ENCODE measurements at regions not wholly inside any gene's neighbourhood (a gene's known extent, or its start where the extent isn't known, plus 50 kb on each side); places are given as distances from the start of the nearest gene placed in this dataset.

DNA sequence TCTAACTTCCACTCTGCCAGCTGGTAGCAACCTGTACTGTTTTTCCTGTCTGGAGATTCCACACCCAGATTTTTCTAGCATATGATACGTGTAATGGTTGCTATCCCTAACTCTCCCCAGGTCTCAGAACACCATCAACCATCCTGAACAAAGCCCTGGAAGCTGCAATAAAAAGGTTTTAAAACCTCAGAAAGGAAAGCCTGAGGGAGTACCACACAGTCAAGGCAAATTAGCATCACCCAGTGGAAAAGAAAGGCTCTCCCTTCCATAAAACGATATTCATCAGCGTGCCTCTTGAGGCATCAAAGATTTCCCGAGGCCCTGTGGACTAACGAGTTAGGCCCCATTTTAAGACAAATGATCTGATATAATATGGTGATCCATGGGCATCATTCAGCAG is 421.0 kb downstream of the ADGRL2 start:
- Histone ChIP-seq H3K9me3 (ENCODE audit: severe bottlenecking) (no peaks in the 10 kb centered on the region), H3K27me3 (ENCODE audit: insufficient read depth, poor library complexity, severe bottlenecking) (no peaks in the 10 kb centered on the region), H3K27ac (ENCODE audit: poor library complexity, severe bottlenecking) (no peak overlapping the region), H3K4me1 (ENCODE audit: insufficient read depth, poor library complexity, severe bottlenecking) (peaks cover 17% of the 10 kb centered on the region), H3K4me3 (ENCODE audit: severe bottlenecking) (no peak overlapping the region), H3K36me3 (ENCODE audit: low read depth) (no peaks in the 10 kb centered on the region)
- ATAC-seq (ENCODE audit: low read depth) (no peak), DNase-seq (ENCODE audit: low spot score) (no peak)
- TF ChIP-seq, protein P1, sequence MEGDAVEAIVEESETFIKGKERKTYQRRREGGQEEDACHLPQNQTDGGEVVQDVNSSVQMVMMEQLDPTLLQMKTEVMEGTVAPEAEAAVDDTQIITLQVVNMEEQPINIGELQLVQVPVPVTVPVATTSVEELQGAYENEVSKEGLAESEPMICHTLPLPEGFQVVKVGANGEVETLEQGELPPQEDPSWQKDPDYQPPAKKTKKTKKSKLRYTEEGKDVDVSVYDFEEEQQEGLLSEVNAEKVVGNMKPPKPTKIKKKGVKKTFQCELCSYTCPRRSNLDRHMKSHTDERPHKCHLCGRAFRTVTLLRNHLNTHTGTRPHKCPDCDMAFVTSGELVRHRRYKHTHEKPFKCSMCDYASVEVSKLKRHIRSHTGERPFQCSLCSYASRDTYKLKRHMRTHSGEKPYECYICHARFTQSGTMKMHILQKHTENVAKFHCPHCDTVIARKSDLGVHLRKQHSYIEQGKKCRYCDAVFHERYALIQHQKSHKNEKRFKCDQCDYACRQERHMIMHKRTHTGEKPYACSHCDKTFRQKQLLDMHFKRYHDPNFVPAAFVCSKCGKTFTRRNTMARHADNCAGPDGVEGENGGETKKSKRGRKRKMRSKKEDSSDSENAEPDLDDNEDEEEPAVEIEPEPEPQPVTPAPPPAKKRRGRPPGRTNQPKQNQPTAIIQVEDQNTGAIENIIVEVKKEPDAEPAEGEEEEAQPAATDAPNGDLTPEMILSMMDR (IDR thresholded peaks at IDR 0.05; ENCODE audit: poor library complexity, severe bottlenecking) = no peak

DNA sequence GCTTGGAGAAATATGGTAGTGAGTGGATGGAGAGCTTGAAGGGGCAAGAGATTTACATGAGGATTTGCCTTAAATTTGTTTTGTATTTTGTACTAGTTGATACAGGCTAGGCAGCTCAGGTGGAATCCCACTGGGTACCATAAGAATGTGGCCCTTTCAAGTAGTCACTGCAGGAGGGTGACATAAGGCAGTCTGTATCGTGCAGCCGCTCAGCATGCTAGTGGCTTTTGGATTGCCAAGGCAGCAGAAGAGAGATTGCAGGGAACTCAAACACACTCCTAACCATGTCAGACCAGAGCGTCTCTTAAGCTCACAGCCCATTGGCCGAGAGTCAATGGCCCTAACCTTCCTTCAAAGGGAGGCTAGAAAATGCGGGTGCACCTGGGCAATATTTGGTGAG is 420.0 kb downstream of the ADGRL2 start:
- TF ChIP-seq, protein P1 (IDR thresholded peaks at IDR 0.05; ENCODE audit: poor library complexity, severe bottlenecking) = no peak
- Histone ChIP-seq H3K4me1 (ENCODE audit: insufficient read depth, poor library complexity, severe bottlenecking) (peaks cover 8% of the 10 kb centered on the region), H3K9me3 (ENCODE audit: severe bottlenecking) (no peaks in the 10 kb centered on the region), H3K4me3 (ENCODE audit: severe bottlenecking) (no peak overlapping the region), H3K36me3 (ENCODE audit: low read depth) (no peaks in the 10 kb centered on the region), H3K27ac (ENCODE audit: poor library complexity, severe bottlenecking) (no peak overlapping the region), H3K27me3 (ENCODE audit: insufficient read depth, poor library complexity, severe bottlenecking) (no peaks in the 10 kb centered on the region)
- no peak for DNase-seq (ENCODE audit: low spot score)
- no peak for ATAC-seq (ENCODE audit: low read depth)

DNA sequence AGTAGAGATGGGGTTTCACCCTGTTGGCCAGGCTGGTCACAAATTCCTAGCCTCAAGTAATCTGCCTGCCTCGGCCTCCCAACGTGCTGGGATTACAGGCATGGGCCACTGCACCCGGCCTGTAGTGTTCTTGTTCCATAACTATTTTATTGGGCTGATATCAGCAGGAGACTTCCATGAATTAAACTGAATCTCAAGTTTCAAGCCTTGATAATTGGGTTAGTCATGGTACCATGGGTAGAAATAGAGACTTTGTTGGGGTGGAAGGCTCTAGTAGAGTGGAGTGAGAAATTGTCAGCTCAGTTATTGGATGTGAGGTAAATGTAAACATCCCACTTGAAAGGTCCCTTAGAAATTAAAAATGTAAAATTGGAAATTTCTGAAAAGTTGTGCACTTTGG is 419.1 kb downstream of the ADGRL2 start:
- H3K4me1 ChIP-seq (ENCODE audit: insufficient read depth, poor library complexity, severe bottlenecking) = no peaks in the 10 kb centered on the region
- H3K27ac ChIP-seq (ENCODE audit: poor library complexity, severe bottlenecking) = no peak overlapping the region
- no peaks in the 10 kb centered on the region for H3K27me3 ChIP-seq (ENCODE audit: insufficient read depth, poor library complexity, severe bottlenecking)
- TF ChIP-seq, protein P1 (IDR thresholded peaks at IDR 0.05; ENCODE audit: poor library complexity, severe bottlenecking) = no peak
- no peak for DNase-seq (ENCODE audit: low spot score)
- no peaks in the 10 kb centered on the region for H3K9me3 ChIP-seq (ENCODE audit: severe bottlenecking)
- no peak overlapping the region for H3K4me3 ChIP-seq (ENCODE audit: severe bottlenecking)
- H3K36me3 ChIP-seq (ENCODE audit: low read depth) = no peaks in the 10 kb centered on the region
- no peak for ATAC-seq (ENCODE audit: low read depth)

DNA sequence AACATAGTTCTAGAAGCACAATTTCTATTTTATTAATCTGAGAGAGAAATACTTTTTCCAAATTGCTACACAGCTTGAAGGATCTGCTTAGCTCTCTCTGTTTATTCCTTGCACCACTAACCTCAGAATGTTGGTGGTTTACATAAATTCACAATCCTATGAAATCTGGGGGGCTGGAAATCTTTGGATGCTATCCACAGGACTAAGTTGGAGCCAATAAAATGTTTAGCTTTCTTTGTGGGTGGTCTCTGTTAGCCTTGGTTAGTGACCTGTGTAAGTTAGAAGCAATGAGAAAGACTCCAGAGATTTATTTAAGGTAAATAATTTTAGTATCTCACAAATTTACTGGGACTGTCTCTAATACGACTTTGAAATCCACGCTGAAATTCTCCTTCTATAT is 418.1 kb downstream of the ADGRL2 start:
- Histone ChIP-seq H3K4me3 (ENCODE audit: severe bottlenecking) (no peak overlapping the region), H3K27ac (ENCODE audit: poor library complexity, severe bottlenecking) (no peak overlapping the region), H3K36me3 (ENCODE audit: low read depth) (no peaks in the 10 kb centered on the region), H3K27me3 (ENCODE audit: insufficient read depth, poor library complexity, severe bottlenecking) (no peaks in the 10 kb centered on the region), H3K9me3 (ENCODE audit: severe bottlenecking) (no peaks in the 10 kb centered on the region), H3K4me1 (ENCODE audit: insufficient read depth, poor library complexity, severe bottlenecking) (no peaks in the 10 kb centered on the region)
- ATAC-seq (ENCODE audit: low read depth) (no peak), DNase-seq (ENCODE audit: low spot score) (no peak)
- TF ChIP-seq, protein P1 (IDR thresholded peaks at IDR 0.05; ENCODE audit: poor library complexity, severe bottlenecking) = no peak

DNA sequence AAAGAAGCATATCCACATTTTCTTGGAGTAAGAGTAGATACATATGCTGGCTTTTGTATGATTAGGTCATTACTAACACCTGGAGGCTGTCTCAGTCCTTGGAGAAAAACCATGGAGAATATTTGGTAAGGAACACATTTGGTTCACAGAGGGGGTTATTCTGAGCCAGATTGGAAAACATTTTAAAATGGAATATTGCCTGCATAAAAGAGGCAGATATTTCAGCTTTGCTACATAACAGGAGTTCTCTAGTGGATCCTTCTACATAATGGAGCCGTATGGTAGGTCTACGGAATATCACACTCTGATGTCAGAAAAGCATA is 415.1 kb downstream of the ADGRL2 start:
- TF ChIP-seq, protein P1 (IDR thresholded peaks at IDR 0.05; ENCODE audit: poor library complexity, severe bottlenecking) = no peak

More for the DNA sequence above, 415.1 kb downstream of the ADGRL2 start:
- no peak for DNase-seq (ENCODE audit: low spot score)
- Histone ChIP-seq H3K4me1 (ENCODE audit: insufficient read depth, poor library complexity, severe bottlenecking) (no peaks in the 10 kb centered on the region), H3K36me3 (ENCODE audit: low read depth) (no peaks in the 10 kb centered on the region), H3K4me3 (ENCODE audit: severe bottlenecking) (no peak overlapping the region), H3K27ac (ENCODE audit: poor library complexity, severe bottlenecking) (no peak overlapping the region), H3K27me3 (ENCODE audit: insufficient read depth, poor library complexity, severe bottlenecking) (no peaks in the 10 kb centered on the region), H3K9me3 (ENCODE audit: severe bottlenecking) (no peaks in the 10 kb centered on the region)
- ATAC-seq (ENCODE audit: low read depth) = no peak
